ENCODE measurements at regions not wholly inside any gene's neighbourhood (a gene's known extent, or its start where the extent isn't known, plus 50 kb on each side); places are given as distances from the start of the nearest gene placed in this dataset.

DNA sequence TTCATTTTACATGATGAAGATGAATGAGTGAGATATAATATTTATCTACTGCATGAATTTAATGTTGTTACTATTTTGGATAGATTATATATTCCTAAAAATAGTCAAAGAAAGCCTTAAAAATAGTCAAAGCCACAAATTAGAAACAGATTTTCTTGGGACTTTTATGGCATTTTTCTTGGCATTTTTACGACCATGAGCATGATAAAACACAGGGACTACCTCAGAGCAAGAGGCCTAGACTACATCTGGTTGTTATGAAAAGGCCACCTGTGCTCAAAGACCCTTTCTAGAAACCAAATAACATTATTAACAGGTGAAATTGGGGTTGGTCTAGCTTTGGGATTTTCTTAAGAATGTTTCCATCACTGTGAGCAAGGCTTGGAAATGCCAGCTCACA, 281.0 kb downstream of the OXSM start:
- no peak for DNase-seq (ENCODE audit: low read depth)
- TF ChIP-seq, protein P1, sequence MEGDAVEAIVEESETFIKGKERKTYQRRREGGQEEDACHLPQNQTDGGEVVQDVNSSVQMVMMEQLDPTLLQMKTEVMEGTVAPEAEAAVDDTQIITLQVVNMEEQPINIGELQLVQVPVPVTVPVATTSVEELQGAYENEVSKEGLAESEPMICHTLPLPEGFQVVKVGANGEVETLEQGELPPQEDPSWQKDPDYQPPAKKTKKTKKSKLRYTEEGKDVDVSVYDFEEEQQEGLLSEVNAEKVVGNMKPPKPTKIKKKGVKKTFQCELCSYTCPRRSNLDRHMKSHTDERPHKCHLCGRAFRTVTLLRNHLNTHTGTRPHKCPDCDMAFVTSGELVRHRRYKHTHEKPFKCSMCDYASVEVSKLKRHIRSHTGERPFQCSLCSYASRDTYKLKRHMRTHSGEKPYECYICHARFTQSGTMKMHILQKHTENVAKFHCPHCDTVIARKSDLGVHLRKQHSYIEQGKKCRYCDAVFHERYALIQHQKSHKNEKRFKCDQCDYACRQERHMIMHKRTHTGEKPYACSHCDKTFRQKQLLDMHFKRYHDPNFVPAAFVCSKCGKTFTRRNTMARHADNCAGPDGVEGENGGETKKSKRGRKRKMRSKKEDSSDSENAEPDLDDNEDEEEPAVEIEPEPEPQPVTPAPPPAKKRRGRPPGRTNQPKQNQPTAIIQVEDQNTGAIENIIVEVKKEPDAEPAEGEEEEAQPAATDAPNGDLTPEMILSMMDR (IDR thresholded peaks at IDR 0.05; ENCODE audit: low read length, missing control alignments), result no peak
- no peak overlapping the region for H3K4me3 ChIP-seq (replicated peaks; ENCODE audit: low read depth, low read length)

DNA sequence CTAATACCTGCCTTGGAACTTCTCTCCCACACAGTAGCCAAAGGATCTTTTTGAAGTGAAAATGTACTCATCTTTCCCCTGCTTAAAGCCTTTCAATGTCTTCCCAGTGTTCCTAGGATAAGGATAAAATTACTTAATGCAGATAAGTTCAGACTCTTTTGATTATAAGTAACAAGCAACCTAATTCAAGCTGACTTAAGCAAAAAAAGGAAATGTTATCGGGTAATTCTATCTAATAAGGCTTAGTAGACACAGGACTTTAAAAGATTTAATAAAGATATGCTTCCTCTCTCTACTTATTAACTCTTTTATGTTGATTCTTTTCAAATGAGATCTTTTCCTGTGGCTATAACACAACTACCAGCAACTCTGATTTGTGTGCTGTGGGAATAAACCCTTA, 284.2 kb downstream of the OXSM start:
- H3K4me3 ChIP-seq (replicated peaks; ENCODE audit: low read depth, low read length), result no peak overlapping the region
- DNase-seq (ENCODE audit: low read depth), result no peak
- TF ChIP-seq, protein P1 (IDR thresholded peaks at IDR 0.05; ENCODE audit: low read length, missing control alignments), result no peak

DNA sequence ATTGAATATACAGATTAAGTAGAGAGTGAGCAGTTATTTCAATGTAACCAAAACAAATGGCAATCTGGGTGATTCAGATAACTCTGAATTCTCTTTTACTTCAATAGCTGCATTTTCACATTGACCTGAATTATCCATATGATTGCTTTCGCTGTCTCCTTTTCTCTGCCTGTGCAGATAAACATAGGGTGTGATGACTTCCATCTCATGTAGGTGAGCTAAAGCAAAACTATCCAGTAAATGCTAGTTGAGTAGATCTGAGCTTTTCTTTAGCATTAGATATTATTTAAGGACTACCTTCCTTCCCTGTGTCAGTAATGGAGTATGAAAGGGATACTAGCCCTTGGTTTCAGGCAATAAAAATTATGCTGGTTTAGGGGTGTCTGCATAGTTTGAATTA, 288.6 kb downstream of the OXSM start:
- DNase-seq (ENCODE audit: low read depth), result no peak

DNA sequence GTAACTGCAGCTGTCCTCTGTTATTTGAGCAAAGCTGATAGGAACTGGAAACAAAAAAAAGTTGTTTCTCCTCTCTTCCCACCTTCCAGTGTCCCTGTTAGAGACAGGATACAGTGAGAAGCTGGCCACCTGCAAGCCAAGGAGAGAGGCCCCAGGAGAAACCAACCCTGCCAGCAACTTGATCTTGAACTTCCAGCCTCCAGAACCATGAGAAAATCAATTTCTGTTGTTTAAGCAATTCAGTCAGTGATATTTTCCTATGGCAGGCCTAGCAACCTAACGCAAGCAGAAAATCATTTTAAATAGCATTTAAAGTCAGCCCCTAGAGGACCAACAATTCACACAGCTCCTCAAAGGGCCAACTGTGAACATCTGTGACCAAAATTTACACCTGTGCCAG, 291.3 kb downstream of the OXSM start:
- DNase-seq (ENCODE audit: low read depth), result no peak
- TF ChIP-seq, protein P1 (IDR thresholded peaks at IDR 0.05; ENCODE audit: low read length, missing control alignments), result no peak
- no peak overlapping the region for H3K4me3 ChIP-seq (replicated peaks; ENCODE audit: low read depth, low read length)

More for the DNA sequence above, 288.6 kb downstream of the OXSM start:
- no peak overlapping the region for H3K4me3 ChIP-seq (replicated peaks; ENCODE audit: low read depth, low read length)
- TF ChIP-seq, protein P1 (IDR thresholded peaks at IDR 0.05; ENCODE audit: low read length, missing control alignments), result no peak

DNA sequence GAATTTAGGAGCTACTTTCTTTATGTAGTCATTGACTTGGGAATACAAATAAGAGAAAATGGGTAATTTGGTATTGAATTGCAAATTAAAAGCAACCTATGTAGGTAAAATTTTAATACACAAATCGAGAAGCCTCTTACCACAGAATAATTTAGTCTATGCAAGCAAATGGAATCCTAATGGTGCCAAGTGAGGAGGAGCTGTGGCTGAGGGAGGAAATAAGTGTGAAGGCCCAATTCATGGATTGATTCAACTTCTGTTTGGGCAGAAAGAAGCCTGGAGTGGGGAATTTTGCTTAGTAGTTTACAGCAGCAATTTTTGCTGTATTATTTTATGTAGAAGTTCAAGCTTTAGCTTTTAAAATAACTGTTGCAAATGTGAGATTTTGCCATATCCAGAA, 291.9 kb downstream of the OXSM start:
- DNase-seq (ENCODE audit: low read depth), result no peak
- TF ChIP-seq, protein P1 (IDR thresholded peaks at IDR 0.05; ENCODE audit: low read length, missing control alignments), result no peak
- H3K4me3 ChIP-seq (replicated peaks; ENCODE audit: low read depth, low read length), result no peak overlapping the region

DNA sequence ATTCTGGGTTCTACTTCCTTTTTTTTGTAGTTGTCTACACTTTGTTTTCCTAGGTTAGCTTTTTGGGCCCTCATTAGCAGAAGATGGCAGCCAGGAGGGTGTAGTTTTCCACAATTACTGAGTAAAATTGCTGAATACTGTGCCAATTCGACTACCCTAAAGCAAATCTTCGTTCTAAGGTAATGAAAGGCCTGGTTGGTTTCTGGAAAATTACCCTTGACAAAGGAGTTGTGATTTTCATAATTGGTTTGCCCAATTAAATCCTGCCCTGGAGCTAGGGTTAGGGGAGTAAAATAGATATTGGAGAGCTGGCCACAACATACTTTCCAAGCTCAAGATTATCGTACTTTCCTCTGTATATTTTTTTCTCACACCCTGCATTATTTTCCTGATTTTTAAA, 293.0 kb downstream of the OXSM start:
- TF ChIP-seq, protein P1 (IDR thresholded peaks at IDR 0.05; ENCODE audit: low read length, missing control alignments), result no peak
- H3K4me3 ChIP-seq (replicated peaks; ENCODE audit: low read depth, low read length), result no peak overlapping the region
- DNase-seq (ENCODE audit: low read depth), result no peak

DNA sequence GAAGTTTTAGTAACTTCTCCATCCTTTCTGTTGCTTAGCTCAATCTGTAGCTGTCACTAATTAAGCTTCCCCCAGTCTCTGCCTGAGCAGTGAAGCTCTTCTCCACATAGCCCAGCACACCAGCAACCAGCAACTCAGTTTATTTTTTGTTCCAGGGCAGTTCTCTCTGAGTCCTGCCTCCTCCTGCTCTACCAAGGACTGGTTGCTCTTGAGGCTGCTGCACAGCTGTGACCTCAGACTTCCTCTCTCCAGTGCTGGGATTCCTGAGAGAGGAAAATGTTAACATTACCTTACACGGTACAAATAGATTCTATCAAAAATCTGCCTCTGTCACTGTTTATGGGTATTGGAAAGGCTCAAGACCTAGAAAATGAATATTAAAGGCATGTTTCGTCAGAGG, 294.7 kb downstream of the OXSM start:
- no peak for DNase-seq (ENCODE audit: low read depth)
- TF ChIP-seq, protein P1 (IDR thresholded peaks at IDR 0.05; ENCODE audit: low read length, missing control alignments), result no peak

More for the DNA sequence above, 294.7 kb downstream of the OXSM start:
- H3K4me3 ChIP-seq (replicated peaks; ENCODE audit: low read depth, low read length), result no peak overlapping the region
